ENCODE measurements at regions not wholly inside any gene's neighbourhood (a gene's known extent, or its start where the extent isn't known, plus 50 kb on each side); places are given as distances from the start of the nearest gene placed in this dataset.

GRCh38 chr9:8189881-8190280, 390.3 kb upstream of the DMAC1 start:
- H2AFZ ChIP-seq (ENCODE audit: insufficient read depth, low read depth, low read length, poor library complexity, severe bottlenecking) = no peak overlapping the region
- no peaks in the 10 kb centered on the region for H3K36me3 ChIP-seq (replicated peaks in 1 of 2; ENCODE audit: control insufficient read depth in 1 of 2, insufficient read depth in 2 of 2, low read length in 2 of 2)
- H3K27me3 ChIP-seq (ENCODE audit: control insufficient read depth in 2 of 2, insufficient read depth in 2 of 2, low read length in 2 of 2) = no peaks in the 10 kb centered on the region
- H3K79me2 ChIP-seq (ENCODE audit: insufficient read depth, low read length) = no peaks in the 10 kb centered on the region
- peaks cover 0 to 2% (median 2%) of the 10 kb centered on the region in 3 donors for H3K27me3 Mint-ChIP-seq (ENCODE audit: low read depth in 3 of 3)
- TF ChIP-seq CTCF (IDR thresholded peaks at IDR 0.05) = no peak
- no peak overlapping the region for H3K4me2 ChIP-seq (replicated peaks; ENCODE audit: extremely low read depth, low read length, poor library complexity, severe bottlenecking)
- H3K9me3 ChIP-seq (replicated peaks in 1 of 2; ENCODE audit: control insufficient read depth in 1 of 2, insufficient read depth in 1 of 2, low read length in 2 of 2) = peaks cover 17 to 24% of the 10 kb centered on the region in 2 donors
- WGBS (ENCODE audit: insufficient coverage) = 86% methylated on average over 1 of the region's 1 CpG
- no peaks in the 10 kb centered on the region for H3K4me1 ChIP-seq (ENCODE audit: control insufficient read depth in 1 of 2, insufficient read depth in 2 of 2, low read length in 2 of 2)
- H3K9ac ChIP-seq (ENCODE audit: insufficient read depth, low read length, poor library complexity, severe bottlenecking) = no peak overlapping the region
- H3K4me3 Mint-ChIP-seq = no peak overlapping the region
- no peaks in the 10 kb centered on the region for H4K20me1 ChIP-seq (ENCODE audit: insufficient read depth, low read length)
- intact Hi-C loops (cut with micrococcal nuclease) = no loop called here
- no peak overlapping the region for H3K4me3 ChIP-seq (replicated peaks in 1 of 3; ENCODE audit: low read depth in 2 of 3, low read length in 3 of 3)
- H3K27ac ChIP-seq (ENCODE audit: low read depth in 1 of 2, low read length in 2 of 2) = no peak overlapping the region
- no peak for DNase-seq
- H3K9me3 Mint-ChIP-seq = peaks cover 14 to 34% (median 22%) of the 10 kb centered on the region in 7 donors
- no peaks in the 10 kb centered on the region for H3K4me1 Mint-ChIP-seq
- H3K27ac Mint-ChIP-seq = no peak overlapping the region
- no peaks in the 10 kb centered on the region for H3K36me3 Mint-ChIP-seq

- intact Hi-C loops (cut with micrococcal nuclease) = no loop called here
- 100% methylated on average over 2 of the region's 6 CpGs for WGBS (ENCODE audit: insufficient coverage)
- TF ChIP-seq CTCF (IDR thresholded peaks at IDR 0.05) = no peak
These were observed 389.3 kb upstream of the DMAC1 start for GRCh38 chr9:8188723-8189407.

More at GRCh38 chr9:8188723-8189407, 389.3 kb upstream of the DMAC1 start:
- DNase-seq = no peak
- no peak overlapping the region for H3K4me3 Mint-ChIP-seq
- Histone ChIP-seq H3K36me3 (replicated peaks in 1 of 2; ENCODE audit: control insufficient read depth in 1 of 2, insufficient read depth in 2 of 2, low read length in 2 of 2) (no peaks in the 10 kb centered on the region), H3K27me3 (ENCODE audit: control insufficient read depth in 2 of 2, insufficient read depth in 2 of 2, low read length in 2 of 2) (no peaks in the 10 kb centered on the region), H3K9ac (ENCODE audit: insufficient read depth, low read length, poor library complexity, severe bottlenecking) (no peak overlapping the region), H3K4me3 (replicated peaks in 1 of 3; ENCODE audit: low read depth in 2 of 3, low read length in 3 of 3) (no peak overlapping the region), H4K20me1 (ENCODE audit: insufficient read depth, low read length) (no peaks in the 10 kb centered on the region), H3K27ac (ENCODE audit: low read depth in 1 of 2, low read length in 2 of 2) (no peak overlapping the region), H3K4me2 (replicated peaks; ENCODE audit: extremely low read depth, low read length, poor library complexity, severe bottlenecking) (no peak overlapping the region), H2AFZ (ENCODE audit: insufficient read depth, low read depth, low read length, poor library complexity, severe bottlenecking) (no peak overlapping the region), H3K9me3 (replicated peaks in 1 of 2; ENCODE audit: control insufficient read depth in 1 of 2, insufficient read depth in 1 of 2, low read length in 2 of 2) (peaks cover 17 to 24% of the 10 kb centered on the region in 2 donors), H3K79me2 (ENCODE audit: insufficient read depth, low read length) (no peaks in the 10 kb centered on the region), H3K4me1 (ENCODE audit: control insufficient read depth in 1 of 2, insufficient read depth in 2 of 2, low read length in 2 of 2) (no peaks in the 10 kb centered on the region)
- no peaks in the 10 kb centered on the region for H3K36me3 Mint-ChIP-seq
- H3K4me1 Mint-ChIP-seq = no peaks in the 10 kb centered on the region
- peaks cover 0 to 2% (median 2%) of the 10 kb centered on the region in 3 donors for H3K27me3 Mint-ChIP-seq (ENCODE audit: low read depth in 3 of 3)
- H3K9me3 Mint-ChIP-seq = peaks cover 14 to 37% (median 22%) of the 10 kb centered on the region in 7 donors
- H3K27ac Mint-ChIP-seq = no peak overlapping the region
